Brain microvascular endothelial cell (primary cell): ENCODE measurements at regions not wholly inside any gene's neighbourhood (a gene's known extent, or its start where the extent isn't known, plus 50 kb on each side); places are given as distances from the start of the nearest gene placed in this dataset.

Source experiments
- DNase-seq: peaks from one replicate; pipeline ENCODE4 v3.0.0-alpha.2; 2020
- H3K27ac ChIP-seq: fragments of 250-450 bp; sonication (Bioruptor Pico); 2 replicates; pipeline ENCODE4 v1.5.1; 2020; ENCODE audit warnings: mild to moderate bottlenecking, moderate library complexity
- H3K27me3 ChIP-seq: fragments of 250-450 bp; sonication (Bioruptor Pico); replicated peaks from 2 replicates; pipeline ENCODE4 v1.5.1; 2020; ENCODE audit warnings: mild to moderate bottlenecking
- H3K36me3 ChIP-seq: fragments of 250-450 bp; sonication (Bioruptor Pico); replicated peaks from 2 replicates; pipeline ENCODE4 v1.5.1; 2020; ENCODE audit warnings: mild to moderate bottlenecking
- H3K4me3 ChIP-seq: 2 replicates; pipeline ENCODE4 v1.5.1; 2011; ENCODE audit warnings: low read depth, mild to moderate bottlenecking, control low read depth, low read length, moderate library complexity
- CTCF ChIP-seq: IDR thresholded peaks from 2 replicates; pipeline ENCODE4 v1.5.1; 2011; ENCODE audit warnings: low read depth, mild to moderate bottlenecking, moderate library complexity, low read length, control low read depth, inconsistent platforms; ENCODE audit errors: missing control alignments
- in situ Hi-C: cut with HindIII; loops from 2 replicates; pipeline ENCODE4 v1.10.0; 2017; ENCODE audit warnings: low sequenced_read_pairs, low pct_ligation_motif_present

GRCh38 chr13:34028496-34029442 is 210.8 kb downstream of the RFC3 start:
- no peaks in the 10 kb centered on the region for H3K36me3 ChIP-seq
- in situ Hi-C loops, result no loop called here
- no peak overlapping the region for H3K4me3 ChIP-seq
- no peak for DNase-seq
- TF ChIP-seq CTCF, result no peak
- no peak overlapping the region for H3K27ac ChIP-seq
- H3K27me3 ChIP-seq, result no peaks in the 10 kb centered on the region

GRCh38 chr13:34030782-34031181 is 212.8 kb downstream of the RFC3 start:
- Histone ChIP-seq H3K4me3 (no peak overlapping the region), H3K27me3 (no peaks in the 10 kb centered on the region), H3K27ac (no peak overlapping the region), H3K36me3 (no peaks in the 10 kb centered on the region)
- TF ChIP-seq CTCF, result no peak
- in situ Hi-C loops, result no loop called here
- DNase-seq, result no peak

GRCh38 chr13:34031610-34032009 is 213.7 kb downstream of the RFC3 start:
- no peak overlapping the region for H3K4me3 ChIP-seq
- in situ Hi-C loops, result no loop called here
- H3K27me3 ChIP-seq, result no peaks in the 10 kb centered on the region
- H3K36me3 ChIP-seq, result no peaks in the 10 kb centered on the region
- no peak for TF ChIP-seq CTCF
- DNase-seq, result no peak
- H3K27ac ChIP-seq, result no peak overlapping the region

GRCh38 chr13:34034411-34034810 is 216.5 kb downstream of the RFC3 start:
- no peak overlapping the region for H3K27ac ChIP-seq
- no peaks in the 10 kb centered on the region for H3K27me3 ChIP-seq
- in situ Hi-C loops, result no loop called here
- no peak overlapping the region for H3K4me3 ChIP-seq
- TF ChIP-seq CTCF, result no peak
- no peaks in the 10 kb centered on the region for H3K36me3 ChIP-seq
- no peak for DNase-seq

GRCh38 chr13:34035178-34035577 is 217.2 kb downstream of the RFC3 start:
- no peak for TF ChIP-seq CTCF
- no peak overlapping the region for H3K27ac ChIP-seq
- no peak for DNase-seq
- in situ Hi-C loops, result no loop called here
- H3K36me3 ChIP-seq, result no peaks in the 10 kb centered on the region
- no peak overlapping the region for H3K4me3 ChIP-seq
- H3K27me3 ChIP-seq, result no peaks in the 10 kb centered on the region
